ENCODE measurements at regions not wholly inside any gene's neighbourhood (a gene's known extent, or its start where the extent isn't known, plus 50 kb on each side); places are given as distances from the start of the nearest gene placed in this dataset.

DNA sequence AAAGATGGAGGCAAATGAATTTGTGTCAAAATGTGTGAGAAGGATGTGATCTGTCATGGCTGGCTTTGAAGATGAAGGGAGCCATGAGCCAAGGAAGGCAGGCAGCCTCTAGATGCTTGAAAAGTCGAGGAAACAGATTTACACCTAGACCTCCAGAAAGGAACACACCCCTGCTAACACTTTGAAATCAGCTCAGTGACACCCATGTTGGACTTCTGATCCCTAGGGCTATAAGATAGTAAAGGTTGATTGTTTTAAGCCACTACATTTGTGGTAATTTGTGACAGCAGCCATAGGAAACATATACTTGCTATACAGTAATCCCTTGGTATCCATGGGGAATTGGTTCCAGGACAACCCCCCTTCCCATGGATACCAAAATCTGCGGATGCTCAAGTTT, 80.5 kb upstream of the DYRK2 start:
- DNase-seq: no peak
- Histone ChIP-seq H3K9me3 (ENCODE audit: severe bottlenecking) (peaks cover 5% of the 10 kb centered on the region), H3K4me3 (ENCODE audit: low read depth, low read length) (no peak overlapping the region), H3K36me3 (no peaks in the 10 kb centered on the region), H3K27ac (no peak overlapping the region), H3K27me3 (ENCODE audit: insufficient read depth, low read depth, severe bottlenecking) (no peaks in the 10 kb centered on the region)
- TF ChIP-seq, protein P1, sequence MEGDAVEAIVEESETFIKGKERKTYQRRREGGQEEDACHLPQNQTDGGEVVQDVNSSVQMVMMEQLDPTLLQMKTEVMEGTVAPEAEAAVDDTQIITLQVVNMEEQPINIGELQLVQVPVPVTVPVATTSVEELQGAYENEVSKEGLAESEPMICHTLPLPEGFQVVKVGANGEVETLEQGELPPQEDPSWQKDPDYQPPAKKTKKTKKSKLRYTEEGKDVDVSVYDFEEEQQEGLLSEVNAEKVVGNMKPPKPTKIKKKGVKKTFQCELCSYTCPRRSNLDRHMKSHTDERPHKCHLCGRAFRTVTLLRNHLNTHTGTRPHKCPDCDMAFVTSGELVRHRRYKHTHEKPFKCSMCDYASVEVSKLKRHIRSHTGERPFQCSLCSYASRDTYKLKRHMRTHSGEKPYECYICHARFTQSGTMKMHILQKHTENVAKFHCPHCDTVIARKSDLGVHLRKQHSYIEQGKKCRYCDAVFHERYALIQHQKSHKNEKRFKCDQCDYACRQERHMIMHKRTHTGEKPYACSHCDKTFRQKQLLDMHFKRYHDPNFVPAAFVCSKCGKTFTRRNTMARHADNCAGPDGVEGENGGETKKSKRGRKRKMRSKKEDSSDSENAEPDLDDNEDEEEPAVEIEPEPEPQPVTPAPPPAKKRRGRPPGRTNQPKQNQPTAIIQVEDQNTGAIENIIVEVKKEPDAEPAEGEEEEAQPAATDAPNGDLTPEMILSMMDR (IDR thresholded peaks at IDR 0.05; ENCODE audit: low read depth, low read length): no peak

DNA sequence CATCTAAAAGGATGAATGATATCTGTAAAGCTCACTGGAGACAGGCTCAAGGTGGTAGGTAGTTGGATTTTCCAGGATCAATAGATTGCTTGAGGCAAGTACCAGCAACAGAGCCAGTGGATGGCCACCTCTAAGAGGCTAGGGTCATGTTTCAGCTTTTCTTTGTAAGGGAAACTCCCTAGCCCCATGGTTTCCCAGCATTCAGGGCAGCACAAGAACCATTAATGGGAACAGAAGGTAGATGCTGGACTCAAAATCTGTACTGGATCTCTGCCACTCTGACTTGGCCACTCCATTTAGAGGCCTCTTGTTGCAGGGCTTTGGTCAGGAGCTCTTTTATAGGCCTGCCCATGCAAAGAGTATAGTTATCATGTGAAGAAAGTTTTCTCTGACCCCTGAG, 76.1 kb upstream of the DYRK2 start:
- Histone ChIP-seq H3K4me3 (ENCODE audit: low read depth, low read length) (no peak overlapping the region), H3K36me3 (no peaks in the 10 kb centered on the region), H3K27ac (no peak overlapping the region), H3K9me3 (ENCODE audit: severe bottlenecking) (no peaks in the 10 kb centered on the region), H3K27me3 (ENCODE audit: insufficient read depth, low read depth, severe bottlenecking) (no peaks in the 10 kb centered on the region)
- TF ChIP-seq, protein P1 (IDR thresholded peaks at IDR 0.05; ENCODE audit: low read depth, low read length): no peak
- no peak for DNase-seq

DNA sequence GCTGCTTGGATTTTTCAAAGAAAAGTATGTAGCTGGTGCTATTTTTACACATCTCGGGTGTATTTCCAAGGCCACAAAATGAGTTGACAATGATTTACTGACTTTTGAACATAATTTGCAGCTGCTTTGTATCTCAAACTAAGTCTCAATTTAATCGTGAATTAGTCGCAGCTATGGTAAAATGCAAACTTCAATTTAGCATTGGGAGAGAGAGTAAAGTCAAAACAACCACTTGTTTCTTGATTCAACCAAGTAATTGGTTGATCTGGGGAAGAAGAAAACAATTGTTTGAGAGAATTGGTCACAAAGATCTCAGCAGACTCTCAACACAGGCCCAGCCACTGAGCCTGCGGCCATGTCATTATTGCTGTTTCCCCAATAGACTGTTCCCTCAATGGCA, 75.0 kb upstream of the DYRK2 start:
- TF ChIP-seq, protein P1 (IDR thresholded peaks at IDR 0.05; ENCODE audit: low read depth, low read length): no peak
- no peaks in the 10 kb centered on the region for H3K36me3 ChIP-seq
- H3K27ac ChIP-seq: no peak overlapping the region
- no peak for DNase-seq
- no peak overlapping the region for H3K4me3 ChIP-seq (ENCODE audit: low read depth, low read length)
- H3K9me3 ChIP-seq (ENCODE audit: severe bottlenecking): no peaks in the 10 kb centered on the region
- no peaks in the 10 kb centered on the region for H3K27me3 ChIP-seq (ENCODE audit: insufficient read depth, low read depth, severe bottlenecking)

DNA sequence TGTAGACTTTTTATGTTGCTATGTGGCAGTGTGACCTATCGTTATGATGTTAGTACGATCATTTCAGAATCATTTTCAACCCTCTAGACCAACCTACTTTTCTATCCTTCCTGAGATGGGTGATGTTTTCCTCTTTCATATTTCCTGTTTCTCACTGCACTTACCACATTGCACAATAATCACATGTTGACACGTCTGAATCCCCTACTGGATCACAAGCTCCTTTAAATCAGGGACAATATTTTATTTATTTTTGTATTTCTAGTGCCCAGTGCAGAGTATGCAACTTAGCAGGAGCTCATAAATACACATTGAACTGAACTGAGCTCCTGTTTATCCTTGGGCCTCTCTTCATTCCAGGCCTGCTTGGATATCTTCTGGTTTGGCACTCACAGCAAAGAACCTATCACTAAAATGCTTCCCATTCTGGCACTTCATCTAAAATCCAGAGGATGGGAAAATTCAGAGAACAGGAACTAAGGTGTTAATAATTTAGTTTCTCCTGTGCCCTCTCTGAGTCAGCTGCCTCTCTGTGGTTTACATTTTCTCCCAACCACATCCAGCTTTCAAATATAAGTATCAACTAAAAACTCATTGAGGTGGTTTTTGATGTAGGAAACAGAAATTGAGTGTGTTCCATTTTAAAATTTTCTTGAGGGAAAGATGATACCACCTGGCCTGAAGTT, 69.4 kb upstream of the DYRK2 start:
- TF ChIP-seq, protein P1 (IDR thresholded peaks at IDR 0.05; ENCODE audit: low read depth, low read length): no peak
- Histone ChIP-seq H3K36me3 (no peaks in the 10 kb centered on the region), H3K27me3 (ENCODE audit: insufficient read depth, low read depth, severe bottlenecking) (no peaks in the 10 kb centered on the region), H3K27ac (no peak overlapping the region), H3K4me3 (ENCODE audit: low read depth, low read length) (no peak overlapping the region), H3K9me3 (ENCODE audit: severe bottlenecking) (no peaks in the 10 kb centered on the region)
- DNase-seq: no peak

DNA sequence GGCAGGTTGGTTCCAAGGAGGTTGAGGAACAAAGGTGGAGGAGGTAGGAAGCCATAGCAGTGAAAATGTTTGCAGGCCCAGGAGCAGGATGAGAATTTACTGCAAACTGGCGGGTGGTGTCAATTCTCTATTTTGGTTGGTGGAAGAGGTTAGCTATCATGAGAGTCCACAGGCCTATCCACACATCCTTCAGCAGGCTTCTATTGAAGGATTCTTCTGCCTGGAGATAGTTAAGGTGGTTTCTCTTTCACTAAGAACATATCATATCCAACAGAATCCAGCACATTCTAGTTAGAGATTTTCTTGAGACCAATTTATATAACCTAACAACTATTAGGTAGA, 68.9 kb upstream of the DYRK2 start:
- no peaks in the 10 kb centered on the region for H3K36me3 ChIP-seq
- TF ChIP-seq, protein P1 (IDR thresholded peaks at IDR 0.05; ENCODE audit: low read depth, low read length): no peak
- DNase-seq: no peak
- H3K4me3 ChIP-seq (ENCODE audit: low read depth, low read length): no peak overlapping the region
- H3K9me3 ChIP-seq (ENCODE audit: severe bottlenecking): no peaks in the 10 kb centered on the region
- no peak overlapping the region for H3K27ac ChIP-seq
- no peaks in the 10 kb centered on the region for H3K27me3 ChIP-seq (ENCODE audit: insufficient read depth, low read depth, severe bottlenecking)

DNA sequence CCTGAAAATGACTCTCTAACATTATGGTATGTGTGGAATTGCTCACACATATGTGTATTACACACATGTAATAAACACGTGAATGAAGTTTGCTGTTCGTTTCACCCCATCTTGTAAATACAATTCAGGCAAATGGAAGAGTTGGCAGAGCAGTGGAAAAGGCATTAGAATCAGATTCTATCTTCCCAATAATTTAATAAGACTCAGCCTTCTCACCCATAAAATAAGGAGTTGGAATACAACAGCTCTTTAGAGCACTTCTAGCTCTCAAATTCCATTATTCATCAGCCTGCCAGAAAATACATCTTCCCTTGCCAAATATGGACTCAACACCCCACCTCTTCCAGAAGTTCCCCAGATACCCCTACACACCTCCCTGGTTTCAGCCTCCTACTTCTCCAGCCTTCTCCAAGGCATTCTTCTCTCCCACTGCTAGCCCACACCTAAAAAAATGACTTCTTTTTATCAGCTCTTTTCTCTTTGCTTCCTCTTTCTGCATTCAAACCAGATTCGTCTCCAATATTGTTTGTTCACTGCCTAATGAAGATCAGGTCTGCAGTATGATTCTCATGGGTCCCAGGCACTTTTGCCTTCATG, 66.2 kb upstream of the DYRK2 start:
- DNase-seq: no peak
- H3K27me3 ChIP-seq (ENCODE audit: insufficient read depth, low read depth, severe bottlenecking): no peaks in the 10 kb centered on the region
- H3K4me3 ChIP-seq (ENCODE audit: low read depth, low read length): no peak overlapping the region
- no peaks in the 10 kb centered on the region for H3K9me3 ChIP-seq (ENCODE audit: severe bottlenecking)
- no peaks in the 10 kb centered on the region for H3K36me3 ChIP-seq
- TF ChIP-seq, protein P1 (IDR thresholded peaks at IDR 0.05; ENCODE audit: low read depth, low read length): no peak
- H3K27ac ChIP-seq: no peak overlapping the region
